Nephron (organoid): ENCODE measurements at regions not wholly inside any gene's neighbourhood (a gene's known extent, or its start where the extent isn't known, plus 50 kb on each side); places are given as distances from the start of the nearest gene placed in this dataset.

ENCODE experiments used
- H3K27ac Mint-ChIP-seq, 3 experiments: 2 replicates each; pipeline ENCODE4 v1.8.0; 2020; ENCODE audit warnings: mixed read lengths in 3 of 3, mild to moderate bottlenecking in 2 of 3, moderate library complexity in 1 of 3
- H3K27me3 Mint-ChIP-seq: 2 replicates; pipeline ENCODE4 v1.8.0; 2021; ENCODE audit warnings: low read depth, mild to moderate bottlenecking, moderate library complexity, mixed read lengths
- H3K36me3 Mint-ChIP-seq: 2 replicates; pipeline ENCODE4 v1.8.0; 2020; ENCODE audit warnings: low read depth, mixed read lengths
- H3K4me1 Mint-ChIP-seq: 2 replicates; pipeline ENCODE4 v1.8.0; 2020; ENCODE audit warnings: mixed read lengths
- H3K4me3 Mint-ChIP-seq, 3 experiments: 2 replicates each; pipeline ENCODE4 v1.8.0; 2020; ENCODE audit warnings: mild to moderate bottlenecking in 3 of 3, mixed read lengths in 3 of 3, moderate library complexity in 2 of 3
- H3K9me3 Mint-ChIP-seq: 2 replicates; pipeline ENCODE4 v1.8.0; 2020; ENCODE audit warnings: mixed read lengths
- TF ChIP-seq, protein P1 (sequence below), 3 experiments: fragments of 200-600 bp; sonication (generic); IDR thresholded peaks; one replicate each; pipeline ENCODE4 v1.5.0; 2021; ENCODE audit warnings: antibody characterized with exemption in 3 of 3; ENCODE audit not compliant: unreplicated experiment in 3 of 3

DNA sequence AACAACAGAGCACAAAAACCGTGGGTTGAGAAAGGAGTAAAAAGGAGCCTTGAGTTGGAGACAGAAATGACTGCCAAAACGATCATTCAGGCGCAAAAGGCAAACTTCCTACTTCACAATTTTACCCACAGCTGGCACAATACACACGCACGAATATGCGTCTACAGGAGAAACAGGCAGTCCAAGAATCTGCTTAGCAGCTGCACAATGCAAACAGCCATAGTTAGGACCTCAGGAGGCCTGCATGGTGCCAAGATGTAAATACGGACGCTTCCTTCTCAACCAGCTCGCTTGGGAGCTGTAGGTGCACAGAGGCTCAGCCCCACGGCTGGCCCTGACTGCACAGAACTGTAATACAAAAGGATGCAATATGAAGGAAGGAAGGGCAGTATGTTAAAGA lies 250.1 kb upstream of the CAND1 start:
- H3K27me3 Mint-ChIP-seq, result no peaks in the 10 kb centered on the region
- no peak overlapping the region for H3K4me3 Mint-ChIP-seq
- H3K4me1 Mint-ChIP-seq, result peaks cover 14% of the 10 kb centered on the region
- H3K9me3 Mint-ChIP-seq, result peaks cover 3% of the 10 kb centered on the region
- TF ChIP-seq, protein P1, sequence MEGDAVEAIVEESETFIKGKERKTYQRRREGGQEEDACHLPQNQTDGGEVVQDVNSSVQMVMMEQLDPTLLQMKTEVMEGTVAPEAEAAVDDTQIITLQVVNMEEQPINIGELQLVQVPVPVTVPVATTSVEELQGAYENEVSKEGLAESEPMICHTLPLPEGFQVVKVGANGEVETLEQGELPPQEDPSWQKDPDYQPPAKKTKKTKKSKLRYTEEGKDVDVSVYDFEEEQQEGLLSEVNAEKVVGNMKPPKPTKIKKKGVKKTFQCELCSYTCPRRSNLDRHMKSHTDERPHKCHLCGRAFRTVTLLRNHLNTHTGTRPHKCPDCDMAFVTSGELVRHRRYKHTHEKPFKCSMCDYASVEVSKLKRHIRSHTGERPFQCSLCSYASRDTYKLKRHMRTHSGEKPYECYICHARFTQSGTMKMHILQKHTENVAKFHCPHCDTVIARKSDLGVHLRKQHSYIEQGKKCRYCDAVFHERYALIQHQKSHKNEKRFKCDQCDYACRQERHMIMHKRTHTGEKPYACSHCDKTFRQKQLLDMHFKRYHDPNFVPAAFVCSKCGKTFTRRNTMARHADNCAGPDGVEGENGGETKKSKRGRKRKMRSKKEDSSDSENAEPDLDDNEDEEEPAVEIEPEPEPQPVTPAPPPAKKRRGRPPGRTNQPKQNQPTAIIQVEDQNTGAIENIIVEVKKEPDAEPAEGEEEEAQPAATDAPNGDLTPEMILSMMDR (IDR thresholded peaks at IDR 0.05; ENCODE audit: unreplicated experiment in 3 of 3), result no peak
- H3K36me3 Mint-ChIP-seq, result peaks cover 3% of the 10 kb centered on the region
- H3K27ac Mint-ChIP-seq, result peak overlapping the region in 1 of 3 experiments; percentile 12

- H3K36me3 Mint-ChIP-seq, result peaks cover 3% of the 10 kb centered on the region
- peaks cover 5% of the 10 kb centered on the region for H3K27me3 Mint-ChIP-seq
- TF ChIP-seq, protein P1 (IDR thresholded peaks at IDR 0.05; ENCODE audit: unreplicated experiment in 3 of 3), result peak; percentile 69 to 76 (median 72)
- no peak overlapping the region for H3K4me3 Mint-ChIP-seq
- peaks cover 3% of the 10 kb centered on the region for H3K9me3 Mint-ChIP-seq
- H3K27ac Mint-ChIP-seq, result peak overlapping the region in 2 of 3 experiments; percentile 49 to 80
- H3K4me1 Mint-ChIP-seq, result peaks cover 19% of the 10 kb centered on the region
Observed at GRCh38 chr12:67025543-67026114, 243.5 kb upstream of the CAND1 start.

GRCh38 chr12:67026487-67027246 lies 242.5 kb upstream of the CAND1 start:
- TF ChIP-seq, protein P1 (IDR thresholded peaks at IDR 0.05; ENCODE audit: unreplicated experiment in 3 of 3), result no peak
- Mint-ChIP-seq H3K27me3 (peaks cover 5% of the 10 kb centered on the region), H3K36me3 (peaks cover 3% of the 10 kb centered on the region), H3K27ac (peak overlapping the region in 2 of 3 experiments; percentile 2 to 71), H3K4me3 (no peak overlapping the region), H3K4me1 (peaks cover 19% of the 10 kb centered on the region), H3K9me3 (peaks cover 3% of the 10 kb centered on the region)

DNA sequence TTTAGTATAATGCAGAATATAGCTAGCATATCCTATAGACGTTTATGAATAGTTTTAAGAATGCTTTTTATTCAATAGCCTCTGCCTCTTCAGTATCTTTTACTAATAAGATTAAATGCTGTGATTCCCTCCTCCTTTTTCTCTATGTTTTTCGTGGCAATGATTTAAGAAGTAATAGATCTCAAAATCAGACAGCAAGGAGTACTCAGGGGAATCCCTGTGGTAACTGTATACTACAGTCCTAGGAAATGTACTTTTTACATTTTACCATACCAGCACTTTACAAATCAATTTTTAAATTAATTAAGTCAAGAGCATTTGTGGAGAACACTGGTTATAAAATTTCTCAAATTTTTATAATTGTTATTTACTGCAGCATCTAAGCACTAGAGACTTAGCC lies 240.6 kb upstream of the CAND1 start:
- no peak overlapping the region for H3K4me3 Mint-ChIP-seq
- peaks cover 5% of the 10 kb centered on the region for H3K27me3 Mint-ChIP-seq
- TF ChIP-seq, protein P1 (IDR thresholded peaks at IDR 0.05; ENCODE audit: unreplicated experiment in 3 of 3), result no peak
- H3K4me1 Mint-ChIP-seq, result peaks cover 19% of the 10 kb centered on the region
- peaks cover under 1% of the 10 kb centered on the region for H3K9me3 Mint-ChIP-seq
- no peak overlapping the region for H3K27ac Mint-ChIP-seq
- peaks cover 2% of the 10 kb centered on the region for H3K36me3 Mint-ChIP-seq

GRCh38 chr12:67034110-67034879 lies 234.9 kb upstream of the CAND1 start:
- TF ChIP-seq, protein P1 (IDR thresholded peaks at IDR 0.05; ENCODE audit: unreplicated experiment in 3 of 3), result no peak
- no peaks in the 10 kb centered on the region for H3K9me3 Mint-ChIP-seq
- no peak overlapping the region for H3K4me3 Mint-ChIP-seq
- H3K27me3 Mint-ChIP-seq, result no peaks in the 10 kb centered on the region
- H3K4me1 Mint-ChIP-seq, result peaks cover 12% of the 10 kb centered on the region
- no peak overlapping the region for H3K27ac Mint-ChIP-seq
- no peaks in the 10 kb centered on the region for H3K36me3 Mint-ChIP-seq
